Activated CD8-positive, alpha-beta T cell treated with anti-CD3 and anti-CD28 coated beads for 36 hours (primary cell): ENCODE measurements at regions not wholly inside any gene's neighbourhood (a gene's known extent, or its start where the extent isn't known, plus 50 kb on each side); places are given as distances from the start of the nearest gene placed in this dataset.
A peak's percentile ranks its signal among the peaks of the same experiment; 100 is the strongest.

Experiments used
- ATAC-seq: fragments of 200-7000 bp; cut with Tn5 transposase; one replicate; pipeline ENCODE4 v1.10.0; 2021; ENCODE audit warnings: mild to moderate bottlenecking, moderate library complexity
- CTCF ChIA-PET: fragments of 350-600 bp; sonication (Branson Sonifier 250); formaldehyde crosslinking; loops from one replicate; lab custom pipeline; 2021; ENCODE audit warnings: antibody characterized with exemption; lab: Charles Lee
- POLR2A ChIA-PET: fragments of 350-600 bp; sonication (Branson Sonifier 250); formaldehyde crosslinking; loops from one replicate; lab custom pipeline; 2021; ENCODE audit warnings: antibody characterized with exemption; lab: Charles Lee
- DNase-seq: peaks from one replicate; pipeline ENCODE4 v3.0.0-alpha.2; 2020
- H3K27ac Mint-ChIP-seq: one replicate; pipeline ENCODE4 v1.8.0; 2021; ENCODE audit warnings: mild to moderate bottlenecking, mixed read lengths
- H3K27me3 Mint-ChIP-seq: one replicate; pipeline ENCODE4 v1.8.0; 2021; ENCODE audit warnings: mixed read lengths
- H3K36me3 Mint-ChIP-seq: one replicate; pipeline ENCODE4 v1.8.0; 2021; ENCODE audit warnings: low read depth, mixed read lengths
- H3K4me1 Mint-ChIP-seq: one replicate; pipeline ENCODE4 v1.8.0; 2021; ENCODE audit warnings: low read depth, mixed read lengths
- H3K4me3 Mint-ChIP-seq: one replicate; pipeline ENCODE4 v1.8.0; 2021; ENCODE audit warnings: mild to moderate bottlenecking, moderate library complexity, mixed read lengths
- H3K9me3 Mint-ChIP-seq: one replicate; pipeline ENCODE4 v1.8.0; 2021; ENCODE audit warnings: mixed read lengths
- CTCF ChIP-seq: fragments of 200-600 bp; IDR thresholded peaks from one replicate; pipeline ENCODE4 v1.8.0; 2022; ENCODE audit warnings: antibody characterized with exemption, mild to moderate bottlenecking
- intact Hi-C: fragments of 100-400 bp; cut with micrococcal nuclease; formaldehyde crosslinking; loops from one replicate; pipeline ENCODE4 v1.10.0; 2022

DNA sequence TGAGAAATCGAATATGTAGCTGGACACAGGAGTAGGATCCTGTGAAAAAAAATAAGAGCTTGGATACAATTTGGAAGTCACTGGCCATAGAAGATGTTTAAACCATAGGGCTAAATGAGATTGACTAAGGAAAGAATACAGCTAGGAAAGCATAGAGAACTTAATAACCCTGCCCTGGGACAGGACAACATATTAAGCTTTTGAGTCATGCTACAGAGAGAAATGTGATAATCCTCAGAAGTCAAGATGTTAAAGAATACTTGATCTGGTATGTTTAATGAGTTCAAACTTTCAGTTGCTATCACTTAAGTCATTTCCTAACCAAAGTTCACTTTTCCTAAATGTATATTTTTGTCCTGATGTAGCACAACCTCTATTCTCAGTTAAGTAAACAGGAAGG is 154.6 kb upstream of the TSHZ2 start:
- Mint-ChIP-seq H3K4me1 (no peaks in the 10 kb centered on the region), H3K27me3 (peaks cover 4% of the 10 kb centered on the region), H3K36me3 (no peaks in the 10 kb centered on the region), H3K9me3 (no peaks in the 10 kb centered on the region), H3K4me3 (no peak overlapping the region), H3K27ac (no peak overlapping the region)
- intact Hi-C loops, result no loop called here
- TF ChIP-seq CTCF, result no peak
- ChIA-PET CTCF (no interaction called here), POLR2A (interaction anchor here (1.1 kb wide), 1 partner anchor 9 kb away, joined by 3 read pairs; no protein-coding TSS in a partner anchor)
- no peak for DNase-seq
- ATAC-seq, result no peak

DNA sequence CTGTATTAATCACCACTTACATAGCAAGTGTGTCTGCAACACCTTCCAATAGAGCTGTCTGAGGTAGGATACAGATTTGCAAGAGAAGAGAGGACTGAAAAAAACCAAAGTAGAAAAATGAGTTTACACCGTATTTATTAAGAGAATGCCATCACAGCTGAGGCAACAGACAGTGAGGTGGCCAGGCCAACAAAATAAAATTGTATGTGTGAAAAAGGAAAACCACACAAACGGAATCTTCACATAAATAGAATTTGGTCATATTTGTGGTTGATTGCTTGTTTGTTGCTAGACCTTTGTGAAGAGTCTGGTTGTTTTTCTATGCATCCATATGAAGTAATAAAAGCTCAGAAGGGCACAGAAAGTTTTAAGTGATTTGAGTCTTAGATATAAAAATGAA is 157.8 kb upstream of the TSHZ2 start:
- Mint-ChIP-seq H3K4me1 (no peaks in the 10 kb centered on the region), H3K9me3 (no peaks in the 10 kb centered on the region), H3K36me3 (no peaks in the 10 kb centered on the region), H3K27me3 (peaks cover 12% of the 10 kb centered on the region), H3K4me3 (no peak overlapping the region), H3K27ac (no peak overlapping the region)
- ChIA-PET POLR2A (no interaction called here), CTCF (no interaction called here)
- intact Hi-C loops, result no loop called here
- DNase-seq (no peak), ATAC-seq (no peak)
- TF ChIP-seq CTCF, result no peak

DNA sequence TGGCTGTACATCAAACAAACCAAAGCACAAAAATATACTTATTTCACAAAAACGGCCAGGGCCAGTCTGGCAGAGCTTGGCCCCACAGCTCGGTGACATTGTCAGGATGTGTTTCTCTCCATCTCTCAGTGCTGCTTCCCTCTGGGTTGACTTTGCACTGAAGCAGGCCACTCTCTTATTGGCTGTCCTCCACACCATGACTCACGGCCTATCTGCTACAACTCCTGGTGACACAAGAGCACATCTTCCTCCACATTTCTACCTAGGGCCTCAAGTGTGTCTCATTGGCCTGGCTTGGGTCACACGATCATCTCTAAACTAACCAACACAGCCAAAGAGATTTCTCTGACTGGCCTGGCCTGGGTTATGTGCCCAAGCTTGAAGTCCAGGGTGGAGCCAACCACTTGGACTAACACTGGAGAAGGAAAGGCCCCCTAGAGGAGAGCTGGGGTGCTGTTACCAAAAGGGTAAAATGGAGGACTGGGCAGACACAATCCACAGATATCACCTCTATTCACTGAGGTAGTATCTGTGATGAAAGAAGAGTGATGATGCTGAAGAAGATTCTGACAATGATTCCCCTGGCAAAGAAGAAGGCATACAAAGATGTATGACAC is 159.8 kb upstream of the TSHZ2 start:
- no peak for TF ChIP-seq CTCF
- Mint-ChIP-seq H3K9me3 (no peaks in the 10 kb centered on the region), H3K27ac (no peak overlapping the region), H3K27me3 (peaks cover 14% of the 10 kb centered on the region), H3K4me3 (no peak overlapping the region), H3K4me1 (no peaks in the 10 kb centered on the region), H3K36me3 (no peaks in the 10 kb centered on the region)
- peak; percentile 2 for DNase-seq
- CTCF ChIA-PET, result no interaction called here
- POLR2A ChIA-PET, result no interaction called here
- no peak for ATAC-seq
- intact Hi-C loops, result no loop called here

- POLR2A ChIA-PET, result interaction anchor here (0.6 kb wide), 1 partner anchor 9 kb away, joined by 3 read pairs; no protein-coding TSS in a partner anchor
- no peak overlapping the region for H3K27ac Mint-ChIP-seq
- DNase-seq, result no peak
- H3K9me3 Mint-ChIP-seq, result no peaks in the 10 kb centered on the region
- ATAC-seq, result no peak
- CTCF ChIA-PET, result interaction anchor here (1.5 kb wide), 1 partner anchor 11 kb away, joined by 4 read pairs; no protein-coding TSS in a partner anchor
- H3K36me3 Mint-ChIP-seq, result no peaks in the 10 kb centered on the region
- H3K27me3 Mint-ChIP-seq, result peaks cover 21% of the 10 kb centered on the region
- TF ChIP-seq CTCF, result no peak
- no peak overlapping the region for H3K4me3 Mint-ChIP-seq
- intact Hi-C loops, result no loop called here
- no peaks in the 10 kb centered on the region for H3K4me1 Mint-ChIP-seq
Observed at GRCh38 chr20:52809003-52809402, 163.2 kb upstream of the TSHZ2 start.

GRCh38 chr20:52806918-52807317 is 165.2 kb upstream of the TSHZ2 start:
- Mint-ChIP-seq H3K27me3 (peaks cover 21% of the 10 kb centered on the region), H3K4me3 (no peak overlapping the region), H3K9me3 (no peaks in the 10 kb centered on the region), H3K4me1 (no peaks in the 10 kb centered on the region), H3K36me3 (no peaks in the 10 kb centered on the region), H3K27ac (no peak overlapping the region)
- ATAC-seq (no peak), DNase-seq (no peak)
- POLR2A ChIA-PET, result no interaction called here
- intact Hi-C loops, result no loop called here
- CTCF ChIA-PET, result no interaction called here
- no peak for TF ChIP-seq CTCF
